ENCODE measurements at regions not wholly inside any gene's neighbourhood (a gene's known extent, or its start where the extent isn't known, plus 50 kb on each side); places are given as distances from the start of the nearest gene placed in this dataset.

DNA sequence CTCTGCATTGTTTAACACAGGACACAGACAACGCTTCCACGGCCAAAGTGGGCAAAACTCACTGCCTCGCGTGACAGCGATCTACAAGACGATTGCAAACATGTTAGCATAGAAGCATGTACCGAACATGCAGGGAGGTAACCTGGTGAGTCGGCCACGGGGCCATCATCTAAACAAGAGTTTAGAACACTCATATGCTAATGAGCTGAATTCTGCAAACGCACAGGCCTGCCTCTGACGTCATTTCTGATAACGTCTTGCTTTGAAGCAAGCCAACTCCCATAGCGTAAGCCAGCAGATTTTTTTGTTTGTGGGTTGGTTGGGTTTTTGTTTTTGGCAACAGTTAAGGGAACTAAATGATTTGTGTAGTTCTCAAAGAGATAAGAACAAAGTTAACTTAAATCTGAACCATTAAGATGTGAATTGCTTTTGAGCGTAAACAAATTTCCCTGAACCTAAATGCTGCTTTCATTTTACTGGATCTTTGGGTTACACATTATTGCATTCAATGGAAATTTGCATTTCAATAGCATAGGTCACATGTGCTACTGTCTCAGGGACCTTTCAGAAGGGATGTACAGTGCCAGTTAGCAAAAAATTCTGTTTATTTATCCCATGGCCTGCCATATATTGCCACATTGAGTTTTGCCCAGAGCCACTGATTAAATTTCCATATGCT lies 184.5 kb upstream of the PDE10A start:
- CTCF ChIA-PET = interaction anchor here (0.6 kb wide), 1 partner anchor 1455 kb away, joined by 3 read pairs; no protein-coding TSS in a partner anchor
- POLR2A ChIA-PET = no interaction called here
- no peak overlapping the region for H3K4me3 ChIP-seq (ENCODE audit: low read depth, low read length)
- H3K36me3 ChIP-seq (ENCODE audit: control insufficient read depth, insufficient read depth, low read length) = no peaks in the 10 kb centered on the region
- no peak for DNase-seq (ENCODE audit: low read depth)
- H3K27me3 ChIP-seq (ENCODE audit: control insufficient read depth, insufficient read depth, low read length) = no peaks in the 10 kb centered on the region
- TF ChIP-seq, protein P1, sequence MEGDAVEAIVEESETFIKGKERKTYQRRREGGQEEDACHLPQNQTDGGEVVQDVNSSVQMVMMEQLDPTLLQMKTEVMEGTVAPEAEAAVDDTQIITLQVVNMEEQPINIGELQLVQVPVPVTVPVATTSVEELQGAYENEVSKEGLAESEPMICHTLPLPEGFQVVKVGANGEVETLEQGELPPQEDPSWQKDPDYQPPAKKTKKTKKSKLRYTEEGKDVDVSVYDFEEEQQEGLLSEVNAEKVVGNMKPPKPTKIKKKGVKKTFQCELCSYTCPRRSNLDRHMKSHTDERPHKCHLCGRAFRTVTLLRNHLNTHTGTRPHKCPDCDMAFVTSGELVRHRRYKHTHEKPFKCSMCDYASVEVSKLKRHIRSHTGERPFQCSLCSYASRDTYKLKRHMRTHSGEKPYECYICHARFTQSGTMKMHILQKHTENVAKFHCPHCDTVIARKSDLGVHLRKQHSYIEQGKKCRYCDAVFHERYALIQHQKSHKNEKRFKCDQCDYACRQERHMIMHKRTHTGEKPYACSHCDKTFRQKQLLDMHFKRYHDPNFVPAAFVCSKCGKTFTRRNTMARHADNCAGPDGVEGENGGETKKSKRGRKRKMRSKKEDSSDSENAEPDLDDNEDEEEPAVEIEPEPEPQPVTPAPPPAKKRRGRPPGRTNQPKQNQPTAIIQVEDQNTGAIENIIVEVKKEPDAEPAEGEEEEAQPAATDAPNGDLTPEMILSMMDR (IDR thresholded peaks at IDR 0.05; ENCODE audit: insufficient read depth, low read depth, low read length) = no peak

DNA sequence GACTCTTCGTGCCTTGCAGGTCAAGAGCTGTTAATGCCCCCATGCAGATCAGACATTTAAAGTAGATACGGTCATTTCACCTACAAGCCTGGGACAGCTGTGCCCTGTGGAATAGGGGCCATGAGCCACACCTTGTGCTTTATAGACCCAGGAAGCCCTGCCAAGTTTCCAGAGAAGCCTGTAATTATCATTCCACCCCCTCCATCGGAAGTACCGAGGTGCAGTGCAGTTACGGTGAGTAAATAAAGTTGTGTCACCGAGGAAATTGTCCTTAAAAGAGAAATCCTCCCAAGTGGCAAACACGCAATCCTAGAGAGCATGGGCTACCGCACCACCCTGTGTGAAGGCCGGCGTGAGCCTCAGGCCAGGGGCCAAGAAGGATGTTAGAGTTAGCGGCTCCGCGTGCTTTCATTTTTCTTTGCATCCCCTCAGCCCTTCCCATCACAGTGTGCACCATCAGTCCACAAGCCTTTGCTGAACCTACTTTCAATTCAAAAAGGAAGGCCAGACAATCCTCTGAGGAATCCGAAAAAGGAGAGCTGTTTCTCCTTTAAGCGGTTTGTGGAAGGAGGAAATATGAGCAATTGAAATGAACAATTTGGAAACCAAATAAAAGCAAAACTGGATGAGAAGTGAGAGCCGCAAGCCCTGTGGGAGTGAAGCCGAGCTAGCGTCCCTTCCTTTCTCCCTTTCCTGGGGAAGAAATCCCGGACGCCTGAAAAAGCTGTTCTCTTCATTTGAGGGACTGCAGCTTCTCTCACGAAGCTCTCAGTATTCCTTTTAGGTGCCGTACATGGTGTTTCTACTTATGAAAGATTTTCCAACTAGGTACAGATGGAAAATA lies 183.3 kb upstream of the PDE10A start:
- Histone ChIP-seq H3K36me3 (ENCODE audit: control insufficient read depth, insufficient read depth, low read length) (no peaks in the 10 kb centered on the region), H3K27me3 (ENCODE audit: control insufficient read depth, insufficient read depth, low read length) (no peaks in the 10 kb centered on the region), H3K4me3 (ENCODE audit: low read depth, low read length) (no peak overlapping the region)
- TF ChIP-seq, protein P1 (IDR thresholded peaks at IDR 0.05; ENCODE audit: insufficient read depth, low read depth, low read length) = no peak
- ChIA-PET CTCF (no interaction called here), POLR2A (no interaction called here)
- no peak for DNase-seq (ENCODE audit: low read depth)

DNA sequence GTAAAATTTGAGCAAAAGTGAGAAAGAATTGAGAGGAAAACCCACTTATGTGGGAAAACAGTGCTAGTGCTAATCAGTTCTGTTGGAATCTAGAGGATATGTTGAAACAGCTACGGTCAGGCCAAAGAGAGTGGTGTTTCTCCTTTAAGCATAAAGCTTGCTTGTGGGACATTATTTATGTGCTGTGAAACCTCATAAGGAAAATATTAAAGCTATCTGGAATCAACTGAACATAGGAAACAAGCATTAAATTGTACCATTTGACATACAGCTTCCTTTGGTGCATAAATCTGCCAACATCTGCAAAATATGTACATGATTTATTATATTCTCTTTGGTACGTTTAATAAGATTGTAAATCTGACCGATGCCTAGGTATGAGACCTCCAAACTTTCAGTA lies 182.5 kb upstream of the PDE10A start:
- TF ChIP-seq, protein P1 (IDR thresholded peaks at IDR 0.05; ENCODE audit: insufficient read depth, low read depth, low read length) = no peak
- DNase-seq (ENCODE audit: low read depth) = no peak
- Histone ChIP-seq H3K36me3 (ENCODE audit: control insufficient read depth, insufficient read depth, low read length) (no peaks in the 10 kb centered on the region), H3K4me3 (ENCODE audit: low read depth, low read length) (no peak overlapping the region), H3K27me3 (ENCODE audit: control insufficient read depth, insufficient read depth, low read length) (no peaks in the 10 kb centered on the region)
- CTCF ChIA-PET = interaction anchor here (0.6 to 0.7 kb wide), 2 partner anchors 12 to 248 kb away, joined by 3 read pairs; no protein-coding TSS in a partner anchor
- POLR2A ChIA-PET = no interaction called here

DNA sequence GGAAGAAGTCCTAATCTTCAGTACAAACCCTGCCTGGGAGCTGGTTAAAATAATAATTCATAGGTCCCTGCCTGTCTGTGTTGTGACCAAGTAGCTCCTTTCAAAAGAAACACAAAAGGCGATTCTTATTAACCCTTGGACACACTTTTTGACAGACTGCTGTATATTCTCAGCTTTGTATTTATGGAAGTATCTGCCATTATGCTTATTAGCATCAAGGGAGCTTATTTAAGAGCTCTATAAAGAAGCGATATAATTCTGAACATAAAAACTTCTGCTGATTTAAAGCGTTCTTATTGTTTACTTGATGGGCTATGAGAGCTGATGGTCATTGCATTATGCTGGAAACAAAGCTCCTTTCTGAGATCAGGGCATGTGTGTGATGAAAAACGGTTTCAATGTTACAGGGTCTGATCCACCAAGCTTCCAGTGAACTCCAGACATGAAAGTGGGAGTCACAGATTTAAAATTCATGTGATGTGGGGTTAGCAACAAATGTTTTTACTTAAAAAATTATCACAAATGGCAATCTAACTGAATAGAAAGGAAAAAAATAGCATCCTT lies 181.8 kb upstream of the PDE10A start:
- DNase-seq (ENCODE audit: low read depth) = no peak
- H3K27me3 ChIP-seq (ENCODE audit: control insufficient read depth, insufficient read depth, low read length) = no peaks in the 10 kb centered on the region
- TF ChIP-seq, protein P1 (IDR thresholded peaks at IDR 0.05; ENCODE audit: insufficient read depth, low read depth, low read length) = no peak
- ChIA-PET CTCF (interaction anchor here (0.6 to 0.7 kb wide), 2 partner anchors 13 to 248 kb away, joined by 3 read pairs; no protein-coding TSS in a partner anchor), POLR2A (no interaction called here)
- H3K4me3 ChIP-seq (ENCODE audit: low read depth, low read length) = no peak overlapping the region
- no peaks in the 10 kb centered on the region for H3K36me3 ChIP-seq (ENCODE audit: control insufficient read depth, insufficient read depth, low read length)

DNA sequence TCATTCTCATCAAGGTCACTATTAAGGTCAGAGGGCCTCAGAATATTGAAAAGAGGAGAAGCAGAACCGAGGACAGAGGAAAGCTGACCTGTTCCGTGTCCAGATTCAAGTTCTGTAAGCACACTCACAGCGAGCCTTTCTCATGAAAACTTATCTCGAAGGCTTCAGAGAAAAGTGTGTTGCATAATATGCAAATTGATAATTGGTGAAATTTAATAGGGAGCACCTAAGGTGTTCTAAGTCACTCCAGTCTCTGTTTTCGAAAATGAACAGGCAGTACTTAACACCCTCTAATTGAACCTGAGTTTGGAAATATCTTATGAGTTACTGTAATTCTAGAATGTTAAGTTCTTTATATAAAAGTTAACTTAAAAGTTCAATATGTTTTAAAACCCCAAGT lies 181.2 kb upstream of the PDE10A start:
- ChIA-PET CTCF (no interaction called here), POLR2A (no interaction called here)
- Histone ChIP-seq H3K4me3 (ENCODE audit: low read depth, low read length) (no peak overlapping the region), H3K27me3 (ENCODE audit: control insufficient read depth, insufficient read depth, low read length) (no peaks in the 10 kb centered on the region), H3K36me3 (ENCODE audit: control insufficient read depth, insufficient read depth, low read length) (no peaks in the 10 kb centered on the region)
- TF ChIP-seq, protein P1 (IDR thresholded peaks at IDR 0.05; ENCODE audit: insufficient read depth, low read depth, low read length) = no peak
- DNase-seq (ENCODE audit: low read depth) = no peak
